Skeletal muscle tissue (tissue), 3 donors: ENCODE measurements at regions not wholly inside any gene's neighbourhood (a gene's known extent, or its start where the extent isn't known, plus 50 kb on each side); places are given as distances from the start of the nearest gene placed in this dataset.

ENCODE experiments used
- H3K27ac ChIP-seq: one replicate; pipeline ENCODE4 v1.7.0; 2013; ENCODE audit warnings: mild to moderate bottlenecking, low read depth, low read length, inconsistent platforms
- H3K27me3 ChIP-seq, 3 donors: one replicate each; pipeline ENCODE4 v1.7.0; 2013; ENCODE audit warnings: low read length in 3 of 3; ENCODE audit not compliant: control insufficient read depth in 3 of 3, insufficient read depth in 3 of 3
- H3K36me3 ChIP-seq, 3 donors: one replicate each; pipeline ENCODE4 v1.7.0; 2013; ENCODE audit warnings: low read length in 3 of 3; ENCODE audit not compliant: control insufficient read depth in 3 of 3, insufficient read depth in 3 of 3
- H3K4me1 ChIP-seq, 3 donors: one replicate each; pipeline ENCODE4 v1.7.0; 2013; ENCODE audit warnings: low read length in 3 of 3, mild to moderate bottlenecking in 3 of 3; ENCODE audit not compliant: control insufficient read depth in 3 of 3, insufficient read depth in 3 of 3
- H3K4me3 ChIP-seq, 3 donors: one replicate each; pipeline ENCODE4 v1.7.0; 2013; ENCODE audit warnings: low read length in 3 of 3
- H3K9ac ChIP-seq, 3 donors: one replicate each; pipeline ENCODE4 v1.7.0; 2013; ENCODE audit warnings: low read length in 3 of 3, mild to moderate bottlenecking in 3 of 3, moderate library complexity in 2 of 3, low read depth in 1 of 3
- H3K9me3 ChIP-seq, 3 donors: one replicate each; pipeline ENCODE4 v1.7.0; 2013; ENCODE audit warnings: low read length in 3 of 3; ENCODE audit not compliant: control insufficient read depth in 3 of 3
- donor health status: Osteomylitis.

DNA sequence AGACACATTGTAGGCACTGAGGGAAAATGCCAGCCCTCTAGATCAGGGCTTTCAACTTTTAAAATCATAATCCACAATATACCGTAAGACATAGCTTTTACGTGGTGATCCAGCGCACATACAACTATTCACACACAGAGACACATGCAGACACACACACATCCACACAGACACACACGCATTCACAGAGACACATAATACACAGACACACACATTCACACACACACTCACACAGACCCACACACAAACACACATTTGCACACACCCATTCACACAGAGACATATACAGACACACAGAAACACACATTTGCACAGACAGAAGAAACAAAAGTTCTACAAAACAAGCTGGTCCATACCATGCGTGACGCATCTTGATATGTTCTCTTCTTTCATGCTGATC is 244.5 kb downstream of the RHOU start:
- no peaks in the 10 kb centered on the region for H3K27me3 ChIP-seq
- H3K27ac ChIP-seq, result no peak overlapping the region
- no peaks in the 10 kb centered on the region for H3K36me3 ChIP-seq
- H3K4me1 ChIP-seq, result peaks cover 11 to 13% (median 12%) of the 10 kb centered on the region in 3 donors
- no peaks in the 10 kb centered on the region for H3K9me3 ChIP-seq
- no peak overlapping the region for H3K4me3 ChIP-seq
- no peak overlapping the region for H3K9ac ChIP-seq

DNA sequence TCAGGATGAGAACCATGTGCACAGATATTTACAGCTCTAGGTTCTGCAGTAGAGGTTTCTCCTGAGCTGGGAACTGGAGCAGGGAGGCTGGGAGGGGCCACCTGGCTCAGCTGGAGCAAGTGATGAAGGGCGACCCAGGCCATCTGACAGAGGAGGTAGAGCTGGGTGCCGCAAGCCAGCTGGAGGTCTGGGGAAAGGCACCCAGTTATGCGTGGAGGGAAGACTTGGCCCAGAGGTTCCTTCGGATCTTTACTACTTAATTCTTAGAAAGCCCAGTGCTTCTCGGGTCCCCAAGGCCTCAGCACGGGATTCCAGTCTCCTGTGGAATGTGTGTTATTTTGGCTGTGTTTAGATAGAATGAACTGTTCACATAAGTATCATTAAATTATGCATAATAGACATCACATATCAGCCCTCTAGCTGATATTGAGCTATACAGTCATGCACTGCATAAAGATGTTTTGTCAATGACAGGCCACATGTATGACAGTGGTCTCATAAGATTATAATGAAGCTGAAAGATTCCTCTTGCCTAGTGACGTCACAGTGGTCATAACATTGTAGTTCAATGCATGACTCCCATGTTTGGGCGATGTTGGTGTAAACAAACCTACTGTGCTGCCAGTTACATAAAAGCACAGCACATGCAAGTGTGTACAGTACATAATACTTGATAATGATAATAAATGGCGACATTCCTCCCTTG is 245.1 kb downstream of the RHOU start:
- Histone ChIP-seq H3K4me3 (no peak overlapping the region), H3K36me3 (no peaks in the 10 kb centered on the region), H3K4me1 (peaks cover 11 to 13% (median 12%) of the 10 kb centered on the region in 3 donors), H3K27me3 (no peaks in the 10 kb centered on the region), H3K9ac (no peak overlapping the region), H3K9me3 (no peaks in the 10 kb centered on the region), H3K27ac (no peak overlapping the region)

DNA sequence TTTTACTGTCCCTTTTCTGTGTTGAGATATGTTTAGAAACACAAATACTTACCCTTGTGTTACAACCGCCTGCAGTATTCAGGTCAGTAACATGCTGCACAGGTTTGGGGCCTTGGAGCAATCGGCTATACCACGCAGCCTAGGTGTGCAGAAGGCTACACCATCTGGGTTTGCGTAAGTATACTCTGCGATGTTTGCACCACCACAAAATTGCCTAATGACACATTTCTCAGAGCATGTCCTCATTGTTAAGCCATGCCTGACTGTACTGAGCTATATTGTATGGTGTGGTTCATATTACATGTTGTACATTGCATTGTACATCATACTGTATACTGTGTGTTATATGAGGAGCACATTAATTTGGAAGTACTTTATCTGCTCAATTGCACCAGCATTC is 247.4 kb downstream of the RHOU start:
- Histone ChIP-seq H3K4me3 (no peak overlapping the region), H3K4me1 (peaks cover 16 to 24% (median 21%) of the 10 kb centered on the region in 3 donors), H3K27me3 (no peaks in the 10 kb centered on the region), H3K9ac (no peak overlapping the region), H3K9me3 (no peaks in the 10 kb centered on the region), H3K36me3 (no peaks in the 10 kb centered on the region), H3K27ac (no peak overlapping the region)

DNA sequence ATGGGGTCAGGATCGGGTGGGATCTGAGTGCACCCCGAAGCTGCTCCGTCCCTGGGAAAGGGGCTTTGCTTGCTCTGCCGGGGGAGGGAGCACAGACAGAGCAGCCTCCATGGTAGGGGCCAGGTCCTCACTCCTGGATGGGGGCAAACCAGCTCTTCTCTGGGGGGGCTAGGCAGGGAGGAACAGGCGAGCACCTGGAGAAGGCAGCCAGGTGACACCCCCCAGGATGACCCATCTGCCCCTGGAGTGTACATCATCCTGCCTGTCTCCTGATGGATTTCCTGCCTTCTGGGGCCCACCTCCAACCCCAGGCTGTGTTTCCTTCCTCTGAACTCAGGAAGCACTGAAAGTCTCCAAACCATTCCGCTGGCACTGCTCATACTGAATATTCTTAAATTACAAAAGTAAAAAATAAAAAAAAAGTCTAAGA is 248.0 kb downstream of the RHOU start:
- Histone ChIP-seq H3K27me3 (no peaks in the 10 kb centered on the region), H3K4me3 (no peak overlapping the region), H3K9me3 (no peaks in the 10 kb centered on the region), H3K36me3 (no peaks in the 10 kb centered on the region), H3K27ac (no peak overlapping the region), H3K9ac (no peak overlapping the region), H3K4me1 (peaks cover 14 to 23% (median 20%) of the 10 kb centered on the region in 3 donors)

DNA sequence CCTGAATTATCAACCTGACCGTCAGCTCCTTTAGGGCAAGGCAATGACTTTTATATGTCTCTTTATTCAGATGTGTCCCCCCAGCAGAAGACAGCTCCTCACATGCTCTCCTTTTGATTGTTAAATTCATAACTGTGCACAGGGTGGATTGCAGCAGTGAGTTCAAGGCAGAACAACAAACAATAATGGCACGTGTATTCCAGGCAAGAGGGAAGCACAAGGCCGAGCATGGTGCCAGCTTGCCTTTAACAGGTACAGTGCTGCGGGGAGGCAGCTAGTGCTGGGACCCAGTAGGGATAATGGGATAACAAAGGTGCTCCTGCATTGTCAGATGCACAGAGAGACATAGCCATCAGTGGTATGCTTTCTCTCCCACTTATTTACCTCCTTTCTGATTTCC is 248.4 kb downstream of the RHOU start:
- Histone ChIP-seq H3K27me3 (no peaks in the 10 kb centered on the region), H3K36me3 (no peaks in the 10 kb centered on the region), H3K4me3 (no peak overlapping the region), H3K27ac (no peak overlapping the region), H3K9me3 (no peaks in the 10 kb centered on the region), H3K4me1 (peaks cover 12 to 20% (median 16%) of the 10 kb centered on the region in 3 donors), H3K9ac (no peak overlapping the region)

DNA sequence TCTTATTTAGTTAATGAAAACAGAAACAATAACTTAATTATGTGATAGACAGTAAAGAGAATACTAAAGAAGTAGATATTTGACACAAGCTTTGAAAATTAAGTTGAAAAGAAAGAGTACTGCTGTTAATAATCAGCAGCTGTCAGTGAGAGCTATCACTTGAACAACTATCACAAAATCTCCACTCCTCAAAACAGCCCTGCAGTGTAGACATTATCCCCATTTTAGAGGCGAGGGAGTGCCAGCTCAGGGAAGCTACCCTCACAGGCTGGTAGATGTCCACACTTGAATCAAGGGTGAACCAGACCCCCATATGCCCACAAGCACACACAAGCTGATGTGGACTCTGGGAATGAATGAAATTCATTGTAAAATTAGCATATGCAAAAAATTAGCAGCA is 248.8 kb downstream of the RHOU start:
- peaks cover 8 to 19% (median 12%) of the 10 kb centered on the region in 3 donors for H3K4me1 ChIP-seq
- no peak overlapping the region for H3K4me3 ChIP-seq
- H3K36me3 ChIP-seq, result no peaks in the 10 kb centered on the region
- no peak overlapping the region for H3K27ac ChIP-seq
- no peaks in the 10 kb centered on the region for H3K9me3 ChIP-seq
- H3K27me3 ChIP-seq, result no peaks in the 10 kb centered on the region
- H3K9ac ChIP-seq, result no peak overlapping the region

DNA sequence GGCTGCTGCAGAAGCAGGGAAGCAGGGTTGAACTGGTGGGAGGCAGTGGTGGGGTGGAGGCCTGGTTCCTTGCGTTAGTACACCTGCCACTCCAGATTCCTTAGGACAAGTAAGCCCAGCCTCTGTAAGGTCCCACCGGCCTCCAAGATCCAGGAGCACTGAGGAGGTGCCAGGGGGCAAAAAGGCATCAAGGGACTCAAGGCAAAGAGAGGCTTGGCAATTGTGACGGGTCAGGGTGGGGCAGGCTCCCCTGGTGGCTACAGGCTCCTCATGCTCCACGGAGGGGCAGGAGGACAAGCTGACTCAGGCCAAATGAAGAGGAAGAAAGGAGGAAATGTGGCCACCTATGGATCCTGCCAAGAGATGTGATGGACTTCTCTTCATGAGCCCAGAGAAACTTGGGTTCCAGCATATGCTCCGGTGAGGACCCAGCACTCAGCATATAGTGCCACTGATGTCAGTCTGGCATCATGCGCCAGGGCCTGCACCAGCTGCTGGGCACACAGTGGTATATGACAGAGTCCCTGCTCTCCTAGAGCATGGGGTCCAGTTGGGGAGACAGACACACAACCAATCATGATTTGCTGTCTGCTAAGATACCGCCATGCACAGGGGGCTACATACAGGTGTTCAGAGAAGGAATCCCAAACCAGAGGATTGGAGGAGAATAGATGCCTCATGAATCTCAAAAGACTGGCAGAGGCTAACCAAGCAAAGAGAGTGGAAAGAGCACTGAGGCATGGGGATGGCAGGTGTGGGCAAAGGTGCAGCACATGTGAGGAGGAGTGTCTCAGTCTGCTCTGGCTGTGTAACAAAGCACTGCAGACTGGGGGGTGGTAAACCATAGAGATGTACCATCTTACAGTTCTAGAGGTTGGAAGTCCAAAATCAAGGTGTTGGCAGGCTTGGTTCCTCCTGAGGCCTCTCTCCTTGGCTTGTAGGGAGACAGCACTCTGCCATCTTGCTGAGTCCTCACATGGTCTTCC is 249.7 kb downstream of the RHOU start:
- Histone ChIP-seq H3K4me1 (peaks cover 15 to 23% (median 15%) of the 10 kb centered on the region in 3 donors), H3K9me3 (no peaks in the 10 kb centered on the region), H3K4me3 (no peak overlapping the region)

DNA sequence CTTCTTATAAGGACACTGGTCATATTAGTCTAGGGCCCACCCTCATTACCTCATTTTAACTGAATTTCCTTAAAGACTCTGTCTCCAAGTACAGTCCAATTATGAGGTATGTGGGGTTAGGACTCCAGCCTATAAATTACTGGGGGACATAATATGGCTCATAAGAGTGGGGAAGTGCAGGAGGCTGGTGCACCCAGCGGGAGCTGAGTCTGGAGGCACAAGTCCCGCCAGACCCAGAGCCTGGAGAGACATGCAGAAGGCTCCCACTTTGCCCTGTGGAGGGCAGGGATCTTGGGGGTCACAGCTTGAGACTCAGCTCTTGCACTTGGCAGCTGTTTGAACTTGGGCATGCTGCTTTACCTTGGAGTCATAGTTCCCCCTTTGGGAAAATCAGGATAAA is 250.4 kb downstream of the RHOU start:
- peaks cover 22 to 30% (median 22%) of the 10 kb centered on the region in 3 donors for H3K4me1 ChIP-seq
- no peak overlapping the region for H3K9ac ChIP-seq
- no peaks in the 10 kb centered on the region for H3K36me3 ChIP-seq
- no peak overlapping the region for H3K4me3 ChIP-seq
- no peaks in the 10 kb centered on the region for H3K27me3 ChIP-seq
- no peaks in the 10 kb centered on the region for H3K9me3 ChIP-seq
- H3K27ac ChIP-seq, result no peak overlapping the region

More for the DNA sequence above, 249.7 kb downstream of the RHOU start:
- no peaks in the 10 kb centered on the region for H3K27me3 ChIP-seq
- no peak overlapping the region for H3K27ac ChIP-seq
- no peaks in the 10 kb centered on the region for H3K36me3 ChIP-seq
- no peak overlapping the region for H3K9ac ChIP-seq

DNA sequence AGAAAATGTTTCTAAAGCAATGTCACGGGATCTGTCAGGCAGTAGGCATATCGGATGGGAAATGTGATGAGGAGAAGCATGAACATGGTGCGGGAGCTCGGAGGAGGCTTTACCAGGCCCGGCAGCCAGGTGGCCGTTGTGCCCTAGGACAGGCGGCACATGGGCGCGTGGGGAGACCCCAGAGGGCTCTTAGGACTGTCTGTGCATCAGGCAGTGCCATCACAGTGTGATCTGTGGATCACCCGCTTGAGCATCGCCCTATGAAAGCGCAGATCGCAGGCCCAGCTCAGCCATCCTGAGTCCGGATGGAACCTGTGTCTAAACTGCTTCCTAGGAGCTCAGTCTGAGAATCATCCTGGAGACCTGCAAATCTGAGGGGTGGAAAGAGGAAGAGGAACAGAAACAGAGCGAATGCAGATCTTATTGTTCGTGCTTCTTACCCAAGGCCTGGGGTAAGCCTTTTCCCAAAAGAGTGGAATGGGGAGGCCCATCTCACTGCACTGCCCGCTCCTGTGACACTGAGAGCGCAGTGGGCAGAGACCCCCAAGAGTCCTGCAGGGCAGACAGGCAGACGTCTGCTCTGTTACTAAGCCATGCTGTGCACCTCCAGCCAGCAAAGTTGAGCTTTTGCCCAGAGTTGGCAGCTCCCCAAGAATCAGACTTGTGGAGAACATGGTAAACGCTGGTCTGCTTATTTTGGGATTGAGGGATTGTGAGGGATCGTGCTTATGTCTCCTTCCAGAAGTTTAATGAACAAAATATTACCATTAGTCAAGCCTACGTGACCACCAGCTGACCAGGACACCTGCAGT is 251.0 kb downstream of the RHOU start:
- Histone ChIP-seq H3K4me1 (peaks cover 25 to 35% (median 26%) of the 10 kb centered on the region in 3 donors), H3K9ac (no peak overlapping the region), H3K36me3 (no peaks in the 10 kb centered on the region), H3K27ac (no peak overlapping the region), H3K4me3 (no peak overlapping the region), H3K9me3 (no peaks in the 10 kb centered on the region), H3K27me3 (no peaks in the 10 kb centered on the region)
